Hematopoietic multipotent progenitor cell treated with erythropoietin and hydrocortisone succinate and interleukin-3 and kit ligand, for 6 days (in vitro differentiated cells): ENCODE measurements at regions not wholly inside any gene's neighbourhood (a gene's known extent, or its start where the extent isn't known, plus 50 kb on each side); places are given as distances from the start of the nearest gene placed in this dataset.

Experiments used
- DNase-seq: peaks from one replicate; pipeline ENCODE4 v3.0.0-alpha.2; 2015

GRCh38 chr12:43115441-43116160 lies 436.4 kb downstream of the ADAMTS20 start:
- DNase-seq: no peak

GRCh38 chr12:43114316-43114715 lies 437.7 kb downstream of the ADAMTS20 start:
- DNase-seq: no peak

- no peak for DNase-seq
Observed at GRCh38 chr12:43113616-43114015, 438.4 kb downstream of the ADAMTS20 start.

- DNase-seq: no peak
Observed at GRCh38 chr12:43113135-43113534, 438.9 kb downstream of the ADAMTS20 start.

GRCh38 chr12:43112101-43112920 lies 439.7 kb downstream of the ADAMTS20 start:
- DNase-seq: no peak

GRCh38 chr12:43111608-43112007 lies 440.4 kb downstream of the ADAMTS20 start:
- DNase-seq: no peak

GRCh38 chr12:43109631-43110345 lies 442.2 kb downstream of the ADAMTS20 start:
- DNase-seq: no peak

- DNase-seq: no peak
Observed at GRCh38 chr12:43108656-43109055, 443.3 kb downstream of the ADAMTS20 start.

- DNase-seq: no peak
Observed at GRCh38 chr12:43107026-43107775, 444.8 kb downstream of the ADAMTS20 start.

GRCh38 chr12:43106355-43106754 lies 445.6 kb downstream of the ADAMTS20 start:
- no peak for DNase-seq

- DNase-seq: no peak
Observed at GRCh38 chr12:43105426-43105981, 446.5 kb downstream of the ADAMTS20 start.

GRCh38 chr12:43104494-43104893 lies 447.5 kb downstream of the ADAMTS20 start:
- no peak for DNase-seq

- DNase-seq: no peak
Observed at GRCh38 chr12:43103866-43104265, 448.1 kb downstream of the ADAMTS20 start.

GRCh38 chr12:43102546-43103264 lies 449.3 kb downstream of the ADAMTS20 start:
- DNase-seq: no peak

- DNase-seq: no peak
Observed at GRCh38 chr12:43100231-43100630, 451.8 kb downstream of the ADAMTS20 start.

- DNase-seq: no peak
Observed at GRCh38 chr12:43099691-43100163, 452.3 kb downstream of the ADAMTS20 start.

GRCh38 chr12:43098766-43099550 lies 453.0 kb downstream of the ADAMTS20 start:
- DNase-seq: no peak

- DNase-seq: no peak
Observed at GRCh38 chr12:43098071-43098470, 453.9 kb downstream of the ADAMTS20 start.

GRCh38 chr12:43097471-43097870 lies 454.5 kb downstream of the ADAMTS20 start:
- DNase-seq: no peak

- DNase-seq: no peak
Observed at GRCh38 chr12:43095669-43096280, 456.2 kb downstream of the ADAMTS20 start.
